ENCODE measurements at regions not wholly inside any gene's neighbourhood (a gene's known extent, or its start where the extent isn't known, plus 50 kb on each side); places are given as distances from the start of the nearest gene placed in this dataset.
"Not testable (repeated sequence)": the region's sequence is repeated elsewhere in the genome, so short reads cannot be mapped to it uniquely, and the experiment has no call there.

GRCh38 chr15:30841639-30842038 is 62.1 kb upstream of the FAN1 start:
- TF ChIP-seq POLR2AphosphoS5, CTCF (IDR thresholded peaks at IDR 0.05): not testable (repeated sequence)

Measured in stomach (tissue), 4 donors.